ENCODE measurements at regions not wholly inside any gene's neighbourhood (a gene's known extent, or its start where the extent isn't known, plus 50 kb on each side); places are given as distances from the start of the nearest gene placed in this dataset.
"Not testable (repeated sequence)": the region's sequence is repeated elsewhere in the genome, so short reads cannot be mapped to it uniquely, and the experiment has no call there.

GRCh38 chr5:164998142-164998541 is 1492.7 kb downstream of the MAT2B start:
- DNase-seq (ENCODE audit: low spot score), result no peak

- DNase-seq (ENCODE audit: low spot score), result no peak
These were observed 1493.2 kb downstream of the MAT2B start for GRCh38 chr5:164998590-164998989.

GRCh38 chr5:165000479-165001190 is 1495.2 kb downstream of the MAT2B start:
- no peak for DNase-seq (ENCODE audit: low spot score)

- no peak for DNase-seq (ENCODE audit: low spot score)
These were observed 1497.9 kb downstream of the MAT2B start for GRCh38 chr5:165003283-165003682.

- no peak for DNase-seq (ENCODE audit: low spot score)
These were observed 1498.8 kb downstream of the MAT2B start for GRCh38 chr5:165004175-165004574.

GRCh38 chr5:165014439-165014838 is 1509.0 kb downstream of the MAT2B start:
- DNase-seq (ENCODE audit: low spot score), result no peak

GRCh38 chr5:165015126-165015525 is 1509.7 kb downstream of the MAT2B start:
- no peak for DNase-seq (ENCODE audit: low spot score)

GRCh38 chr5:165015547-165015946 is 1510.1 kb downstream of the MAT2B start:
- DNase-seq (ENCODE audit: low spot score), result no peak

- no peak for DNase-seq (ENCODE audit: low spot score)
These were observed 1521.6 kb downstream of the MAT2B start for GRCh38 chr5:165026971-165027370.

GRCh38 chr5:165028356-165028755 is 1522.9 kb downstream of the MAT2B start:
- DNase-seq (ENCODE audit: low spot score), result no peak

GRCh38 chr5:165029099-165029870 is 1523.9 kb downstream of the MAT2B start:
- DNase-seq (ENCODE audit: low spot score), result no peak

GRCh38 chr5:165030971-165031370 is 1525.6 kb downstream of the MAT2B start:
- DNase-seq (ENCODE audit: low spot score), result no peak

GRCh38 chr5:165031371-165031770 is 1526.0 kb downstream of the MAT2B start:
- DNase-seq (ENCODE audit: low spot score), result no peak

- no peak for DNase-seq (ENCODE audit: low spot score)
These were observed 1530.1 kb downstream of the MAT2B start for GRCh38 chr5:165035520-165035919.

GRCh38 chr5:165039748-165040147 is 1534.3 kb downstream of the MAT2B start:
- no peak for DNase-seq (ENCODE audit: low spot score)

GRCh38 chr5:165045941-165046340 is 1540.5 kb downstream of the MAT2B start:
- not testable (repeated sequence) for DNase-seq (ENCODE audit: low spot score)

- no peak for DNase-seq (ENCODE audit: low spot score)
These were observed 1550.1 kb downstream of the MAT2B start for GRCh38 chr5:165055476-165055875.

GRCh38 chr5:165057145-165057544 is 1551.7 kb downstream of the MAT2B start:
- DNase-seq (ENCODE audit: low spot score), result no peak

GRCh38 chr5:165066751-165067385 is 1561.4 kb downstream of the MAT2B start:
- no peak for DNase-seq (ENCODE audit: low spot score)

- DNase-seq (ENCODE audit: low spot score), result no peak
These were observed 1571.3 kb downstream of the MAT2B start for GRCh38 chr5:165076686-165077085.

- no peak for DNase-seq (ENCODE audit: low spot score)
These were observed 1574.0 kb downstream of the MAT2B start for GRCh38 chr5:165079389-165079788.

GRCh38 chr5:165083394-165083793 is 1578.0 kb downstream of the MAT2B start:
- DNase-seq (ENCODE audit: low spot score), result no peak

- DNase-seq (ENCODE audit: low spot score), result no peak
These were observed 1581.0 kb downstream of the MAT2B start for GRCh38 chr5:165086465-165086864.

Data from CD4-positive, alpha-beta T cell treated with Interleukin-2 at 100 ng/mL for 4 hours (primary cell).